AG09309 (cell line): ENCODE measurements at regions not wholly inside any gene's neighbourhood (a gene's known extent, or its start where the extent isn't known, plus 50 kb on each side); places are given as distances from the start of the nearest gene placed in this dataset.

Experiments
- DNase-seq: peaks from one replicate; pipeline ENCODE4 v3.0.0-alpha.2; 2010; ENCODE audit warnings: low read depth
- H3K4me3 ChIP-seq: 2 replicates; pipeline ENCODE4 v1.5.1; 2011; ENCODE audit warnings: mild to moderate bottlenecking, low read depth, low read length, moderate library complexity; ENCODE audit not compliant: control insufficient read depth
- CTCF ChIP-seq: IDR thresholded peaks from 2 replicates; pipeline ENCODE4 v1.5.1; 2011; ENCODE audit warnings: mild to moderate bottlenecking, low read depth, low read length, inconsistent platforms; ENCODE audit not compliant: insufficient read depth, control insufficient read depth; ENCODE audit errors: missing control alignments

DNA sequence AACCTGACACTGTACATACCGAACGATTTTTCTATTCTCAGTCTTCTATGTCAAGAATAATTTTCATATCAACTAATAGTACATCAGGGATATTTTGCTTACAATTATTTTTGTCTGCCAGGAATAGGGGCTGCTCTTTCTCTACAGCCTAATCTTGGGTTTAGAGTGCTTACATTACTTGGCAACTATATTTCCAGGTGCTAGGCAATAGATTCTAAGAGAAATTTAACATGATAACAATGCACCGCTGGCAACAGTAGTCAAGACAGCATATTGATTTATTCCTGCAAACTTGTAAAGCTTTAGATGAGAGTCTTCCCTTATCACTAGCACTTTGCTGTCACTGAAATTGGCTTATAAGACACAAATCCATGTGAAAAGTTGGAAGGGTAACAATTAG lies 935.9 kb downstream of the CDH11 start:
- DNase-seq = no peak
- no peak for TF ChIP-seq CTCF
- H3K4me3 ChIP-seq = no peak overlapping the region

DNA sequence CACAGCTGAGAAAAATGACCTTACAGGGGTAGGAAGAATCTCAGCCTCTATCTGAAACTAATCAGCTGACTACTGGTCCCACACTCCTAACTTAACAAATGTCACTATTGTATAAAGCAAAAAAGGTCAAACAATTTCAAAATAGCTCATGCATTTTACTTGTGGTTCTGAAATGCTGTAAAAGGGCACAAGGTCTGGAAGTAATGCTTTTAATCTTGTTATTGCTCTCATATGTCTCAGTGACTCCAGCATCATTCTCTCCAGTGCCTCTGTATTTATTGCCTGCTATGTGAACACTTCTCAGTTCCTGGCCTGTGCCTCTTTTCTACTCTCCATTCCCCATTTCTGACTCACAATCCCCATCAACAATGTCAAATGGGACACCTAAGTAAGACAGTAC lies 937.7 kb downstream of the CDH11 start:
- no peak overlapping the region for H3K4me3 ChIP-seq
- no peak for DNase-seq
- no peak for TF ChIP-seq CTCF

DNA sequence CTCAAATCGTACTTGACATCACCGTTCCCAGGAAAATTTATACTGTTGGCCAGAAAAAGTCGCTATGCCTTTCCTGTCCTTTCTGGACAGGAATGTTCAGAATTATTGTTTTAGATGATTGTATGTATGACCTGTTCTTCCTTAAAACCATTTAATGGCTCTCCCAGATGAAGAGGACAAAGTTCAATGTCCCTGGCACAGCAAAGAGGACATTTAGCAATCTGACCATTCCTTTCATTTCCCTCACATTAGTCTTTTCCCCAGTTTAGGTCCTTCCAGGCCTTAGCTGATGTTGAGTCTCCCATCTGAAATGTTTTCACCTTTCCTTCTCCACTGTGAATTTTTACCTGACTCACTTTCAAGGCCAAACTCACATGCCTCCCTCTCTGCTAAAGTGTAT lies 938.9 kb downstream of the CDH11 start:
- no peak for DNase-seq
- H3K4me3 ChIP-seq = no peak overlapping the region
- TF ChIP-seq CTCF = no peak

DNA sequence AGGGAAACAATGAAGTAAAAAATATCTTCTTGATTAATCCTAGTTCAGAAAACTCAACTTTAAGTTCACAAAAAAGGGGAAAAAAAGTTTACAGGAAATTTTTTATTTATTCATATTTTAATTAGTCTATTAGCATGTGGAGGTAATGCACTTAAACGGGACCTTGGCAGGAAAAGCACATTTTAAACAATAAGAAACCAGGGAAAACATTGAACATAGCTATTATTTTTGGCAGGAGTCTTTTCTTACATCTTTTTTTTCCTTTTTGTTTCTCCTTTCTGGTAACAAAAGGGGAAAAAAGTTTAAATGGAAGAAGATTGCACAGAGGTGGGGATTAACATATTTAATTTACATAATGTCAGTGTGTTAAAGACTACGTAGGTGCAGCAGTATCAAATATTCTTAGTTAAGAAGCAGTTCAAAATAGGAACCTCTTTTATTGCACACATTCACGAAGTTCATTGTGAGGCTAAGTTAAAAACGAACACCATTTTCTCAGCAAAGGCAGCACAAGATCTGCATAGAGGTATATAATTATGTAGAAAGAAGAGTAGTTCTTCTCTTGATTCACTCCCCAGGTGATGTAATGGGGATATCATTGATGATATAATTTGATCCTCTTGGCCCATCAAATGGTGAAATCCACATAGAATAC lies 940.5 kb downstream of the CDH11 start:
- H3K4me3 ChIP-seq = no peak overlapping the region
- no peak for TF ChIP-seq CTCF
- DNase-seq = no peak

GRCh38 chr16:64180136-64180900 lies 941.5 kb downstream of the CDH11 start:
- no peak for DNase-seq
- H3K4me3 ChIP-seq = no peak overlapping the region
- no peak for TF ChIP-seq CTCF

DNA sequence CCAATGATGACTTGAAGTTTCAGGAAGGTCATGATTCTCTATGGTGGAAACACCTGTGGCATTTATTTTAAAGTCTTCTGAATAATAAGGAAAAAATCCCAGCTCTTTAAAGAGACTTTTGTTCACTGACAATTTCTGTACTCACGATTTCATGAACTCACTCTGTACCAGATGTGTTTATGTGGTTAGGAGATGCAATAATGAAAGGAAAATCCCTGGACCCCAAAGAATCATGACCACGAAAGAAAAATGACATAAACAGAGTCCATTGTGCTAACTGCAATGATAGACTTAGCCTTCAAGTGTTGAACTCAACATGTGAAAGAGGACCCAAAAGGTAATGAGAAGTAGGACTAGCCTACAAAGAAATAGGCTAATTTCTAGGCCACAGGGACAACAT lies 947.5 kb downstream of the CDH11 start:
- no peak for DNase-seq
- no peak overlapping the region for H3K4me3 ChIP-seq
- TF ChIP-seq CTCF = no peak

DNA sequence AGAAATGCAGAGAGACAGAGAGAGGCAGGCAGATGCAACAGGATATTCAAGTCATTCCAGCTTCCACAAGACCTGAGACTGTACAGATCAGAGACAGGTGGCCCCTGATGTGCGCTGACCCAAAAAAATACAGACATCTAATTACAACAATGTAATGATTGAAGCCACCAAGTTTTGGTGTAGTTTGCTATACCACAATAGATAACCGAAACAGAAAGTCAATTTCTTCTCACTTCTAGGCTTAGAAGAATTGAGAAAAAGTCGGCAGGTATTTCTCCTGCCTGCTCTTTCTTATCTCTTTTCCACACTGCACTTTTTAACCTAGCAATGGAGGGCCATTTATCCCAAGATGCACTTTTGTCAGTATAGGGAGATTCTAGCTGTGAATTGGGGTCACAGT lies 949.2 kb downstream of the CDH11 start:
- no peak for TF ChIP-seq CTCF
- H3K4me3 ChIP-seq = no peak overlapping the region
- DNase-seq = no peak
